Gastroesophageal sphincter (tissue), 3 donors: ENCODE measurements at regions not wholly inside any gene's neighbourhood (a gene's known extent, or its start where the extent isn't known, plus 50 kb on each side); places are given as distances from the start of the nearest gene placed in this dataset.

ENCODE experiments used
- EP300 ChIP-seq: sonication (generic); formaldehyde crosslinking; IDR thresholded peaks from one replicate; pipeline ENCODE4 v1.6.1; 2017; ENCODE audit warnings: antibody characterized with exemption, mild to moderate bottlenecking
- POLR2AphosphoS5 ChIP-seq: sonication (generic); formaldehyde crosslinking; IDR thresholded peaks from one replicate; pipeline ENCODE4 v1.6.1; 2017; ENCODE audit warnings: antibody characterized with exemption
- TF ChIP-seq, protein P1 (sequence below), 4 experiments: fragments of 200-600 bp in 2 of 4; fragments of 450-650 bp in 2 of 4; sonication (generic) in 1 of 4; IDR thresholded peaks; one replicate each; pipeline ENCODE4 v1.5.1; 2017 to 2019; ENCODE audit warnings: antibody characterized with exemption in 4 of 4, mild to moderate bottlenecking in 2 of 4, moderate library complexity in 2 of 4

DNA sequence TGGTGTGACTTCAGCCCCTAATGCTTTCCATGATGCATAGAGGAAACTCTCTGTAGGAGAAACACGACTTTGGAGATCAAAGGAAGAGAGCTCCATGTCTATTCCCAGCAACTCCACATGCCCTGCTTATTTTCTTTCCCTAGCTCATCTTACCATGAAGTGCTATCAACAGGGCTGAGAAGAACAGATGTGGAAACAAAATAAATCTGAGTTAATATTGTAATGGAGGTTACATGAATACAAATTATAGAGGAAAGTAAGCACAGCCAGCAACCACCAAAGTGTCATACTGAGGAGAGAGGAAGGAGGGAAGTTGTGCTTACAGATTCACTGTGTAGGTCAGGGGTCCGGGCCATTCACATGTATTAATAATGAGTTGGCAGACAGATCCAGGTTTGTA is 157.5 kb downstream of the RFPL4B start:
- no peak for TF ChIP-seq EP300
- TF ChIP-seq, protein P1, sequence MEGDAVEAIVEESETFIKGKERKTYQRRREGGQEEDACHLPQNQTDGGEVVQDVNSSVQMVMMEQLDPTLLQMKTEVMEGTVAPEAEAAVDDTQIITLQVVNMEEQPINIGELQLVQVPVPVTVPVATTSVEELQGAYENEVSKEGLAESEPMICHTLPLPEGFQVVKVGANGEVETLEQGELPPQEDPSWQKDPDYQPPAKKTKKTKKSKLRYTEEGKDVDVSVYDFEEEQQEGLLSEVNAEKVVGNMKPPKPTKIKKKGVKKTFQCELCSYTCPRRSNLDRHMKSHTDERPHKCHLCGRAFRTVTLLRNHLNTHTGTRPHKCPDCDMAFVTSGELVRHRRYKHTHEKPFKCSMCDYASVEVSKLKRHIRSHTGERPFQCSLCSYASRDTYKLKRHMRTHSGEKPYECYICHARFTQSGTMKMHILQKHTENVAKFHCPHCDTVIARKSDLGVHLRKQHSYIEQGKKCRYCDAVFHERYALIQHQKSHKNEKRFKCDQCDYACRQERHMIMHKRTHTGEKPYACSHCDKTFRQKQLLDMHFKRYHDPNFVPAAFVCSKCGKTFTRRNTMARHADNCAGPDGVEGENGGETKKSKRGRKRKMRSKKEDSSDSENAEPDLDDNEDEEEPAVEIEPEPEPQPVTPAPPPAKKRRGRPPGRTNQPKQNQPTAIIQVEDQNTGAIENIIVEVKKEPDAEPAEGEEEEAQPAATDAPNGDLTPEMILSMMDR (IDR thresholded peaks at IDR 0.05): no peak
- no peak for TF ChIP-seq POLR2AphosphoS5
